Activated CD4-positive, alpha-beta T cell treated with anti-CD3 and anti-CD28 coated beads for 36 hours (primary cell): ENCODE measurements at regions not wholly inside any gene's neighbourhood (a gene's known extent, or its start where the extent isn't known, plus 50 kb on each side); places are given as distances from the start of the nearest gene placed in this dataset.

Experiments used
- ATAC-seq: fragments of 200-7000 bp; cut with Tn5 transposase; one replicate; pipeline ENCODE4 v1.10.0; 2021; ENCODE audit warnings: mild to moderate bottlenecking, moderate library complexity
- CTCF ChIA-PET: fragments of 350-600 bp; sonication (Branson Sonifier 250); formaldehyde crosslinking; loops from one replicate; lab custom pipeline; 2021; ENCODE audit warnings: antibody characterized with exemption; lab: Charles Lee
- POLR2A ChIA-PET: fragments of 350-600 bp; sonication (Branson Sonifier 250); formaldehyde crosslinking; loops from one replicate; lab custom pipeline; 2021; ENCODE audit warnings: antibody characterized with exemption, inconsistent platforms; lab: Charles Lee
- DNase-seq: peaks from one replicate; pipeline ENCODE4 v3.0.0-alpha.2; 2020
- H3K27ac Mint-ChIP-seq: one replicate; pipeline ENCODE4 v1.8.0; 2021; ENCODE audit warnings: mixed read lengths
- H3K27me3 Mint-ChIP-seq: one replicate; pipeline ENCODE4 v1.8.0; 2021; ENCODE audit warnings: mixed read lengths
- H3K36me3 Mint-ChIP-seq: one replicate; pipeline ENCODE4 v1.8.0; 2021; ENCODE audit warnings: low read depth, mixed read lengths
- H3K4me1 Mint-ChIP-seq: one replicate; pipeline ENCODE4 v1.8.0; 2021; ENCODE audit warnings: mixed read lengths
- H3K4me3 Mint-ChIP-seq: one replicate; pipeline ENCODE4 v1.8.0; 2021; ENCODE audit warnings: mild to moderate bottlenecking, moderate library complexity, mixed read lengths
- H3K9me3 Mint-ChIP-seq: one replicate; pipeline ENCODE4 v1.8.0; 2021; ENCODE audit warnings: low read depth, mixed read lengths
- intact Hi-C, 2 experiments: fragments of 100-400 bp; cut with DNase I in 1 of 2; cut with micrococcal nuclease in 1 of 2; formaldehyde crosslinking; loops; one replicate each; pipeline versions ENCODE4 v1.14.2 to v1.15.1; 2022 to 2024; cut with DNase I, micrococcal nuclease

- Mint-ChIP-seq H3K27ac (no peak overlapping the region), H3K27me3 (peaks cover 14% of the 10 kb centered on the region), H3K36me3 (no peaks in the 10 kb centered on the region), H3K9me3 (peaks cover 2% of the 10 kb centered on the region), H3K4me1 (no peaks in the 10 kb centered on the region), H3K4me3 (no peak overlapping the region)
- DNase-seq (no peak), ATAC-seq (no peak)
- POLR2A ChIA-PET = no interaction called here
- intact Hi-C loops = no loop called here
- CTCF ChIA-PET = interaction anchor here (0.6 kb wide), 2 partner anchors 63 to 523 kb away, joined by 3 read pairs; no protein-coding TSS in a partner anchor
Measured at GRCh38 chr10:70967591-70968587, 79.5 kb upstream of the PCBD1 start.

- Mint-ChIP-seq H3K9me3 (peaks cover 2% of the 10 kb centered on the region), H3K27me3 (peaks cover 16% of the 10 kb centered on the region), H3K36me3 (no peaks in the 10 kb centered on the region), H3K4me1 (no peaks in the 10 kb centered on the region), H3K4me3 (no peak overlapping the region), H3K27ac (no peak overlapping the region)
- ATAC-seq (no peak), DNase-seq (no peak)
- CTCF ChIA-PET = interaction anchor here (0.6 kb wide), 1 partner anchor 15 kb away, joined by 3 read pairs; no protein-coding TSS in a partner anchor
- intact Hi-C loops = no loop called here
- POLR2A ChIA-PET = no interaction called here
Measured at GRCh38 chr10:70969188-70969587, 80.8 kb upstream of the PCBD1 start.

- peaks cover 18% of the 10 kb centered on the region for H3K27me3 Mint-ChIP-seq
- no peak overlapping the region for H3K4me3 Mint-ChIP-seq
- H3K36me3 Mint-ChIP-seq = no peaks in the 10 kb centered on the region
- ChIA-PET POLR2A (no interaction called here), CTCF (no interaction called here)
- peaks cover 2% of the 10 kb centered on the region for H3K9me3 Mint-ChIP-seq
- intact Hi-C loops = no loop called here
- no peaks in the 10 kb centered on the region for H3K4me1 Mint-ChIP-seq
- ATAC-seq (no peak), DNase-seq (no peak)
- H3K27ac Mint-ChIP-seq = no peak overlapping the region
Measured at GRCh38 chr10:70970830-70971229, 82.5 kb upstream of the PCBD1 start.

- CTCF ChIA-PET = interaction anchor here (0.6 kb wide), 1 partner anchor 291 kb away, joined by 3 read pairs; no protein-coding TSS in a partner anchor
- DNase-seq (no peak), ATAC-seq (no peak)
- POLR2A ChIA-PET = no interaction called here
- Mint-ChIP-seq H3K4me1 (no peaks in the 10 kb centered on the region), H3K27ac (no peak overlapping the region), H3K4me3 (no peak overlapping the region), H3K9me3 (peaks cover 2% of the 10 kb centered on the region), H3K36me3 (no peaks in the 10 kb centered on the region), H3K27me3 (peaks cover 18% of the 10 kb centered on the region)
- intact Hi-C loops = no loop called here
Measured at GRCh38 chr10:70973275-70973674, 84.9 kb upstream of the PCBD1 start.

- DNase-seq = peak; percentile 33
- POLR2A ChIA-PET = no interaction called here
- ATAC-seq = peak; percentile 76
Measured at GRCh38 chr10:70974351-70974901, 86.1 kb upstream of the PCBD1 start.

GRCh38 chr10:70974920-70975319 is 86.6 kb upstream of the PCBD1 start:
- H3K36me3 Mint-ChIP-seq = no peaks in the 10 kb centered on the region
- DNase-seq = no peak
- peaks cover 2% of the 10 kb centered on the region for H3K9me3 Mint-ChIP-seq
- H3K4me1 Mint-ChIP-seq = no peaks in the 10 kb centered on the region
- no peak overlapping the region for H3K27ac Mint-ChIP-seq
- no peak overlapping the region for H3K4me3 Mint-ChIP-seq
- peaks cover 18% of the 10 kb centered on the region for H3K27me3 Mint-ChIP-seq
- ChIA-PET CTCF (no interaction called here), POLR2A (no interaction called here)
- no peak for ATAC-seq
- intact Hi-C loops = no loop called here

More at GRCh38 chr10:70974351-70974901, 86.1 kb upstream of the PCBD1 start:
- intact Hi-C loops = no loop called here
- no peak overlapping the region for H3K27ac Mint-ChIP-seq
- H3K27me3 Mint-ChIP-seq = peaks cover 18% of the 10 kb centered on the region
- no peak overlapping the region for H3K4me3 Mint-ChIP-seq
- no peaks in the 10 kb centered on the region for H3K36me3 Mint-ChIP-seq
- CTCF ChIA-PET = no interaction called here
- peaks cover 2% of the 10 kb centered on the region for H3K9me3 Mint-ChIP-seq
- no peaks in the 10 kb centered on the region for H3K4me1 Mint-ChIP-seq

- H3K27me3 Mint-ChIP-seq = peaks cover 10% of the 10 kb centered on the region
- CTCF ChIA-PET = no interaction called here
- no peaks in the 10 kb centered on the region for H3K4me1 Mint-ChIP-seq
Measured at GRCh38 chr10:70976063-70976695, 87.8 kb upstream of the PCBD1 start.

GRCh38 chr10:70977625-70978024 is 89.3 kb upstream of the PCBD1 start:
- Mint-ChIP-seq H3K27me3 (peaks cover 5% of the 10 kb centered on the region), H3K4me3 (no peak overlapping the region), H3K9me3 (no peaks in the 10 kb centered on the region), H3K4me1 (peaks cover 4% of the 10 kb centered on the region), H3K36me3 (no peaks in the 10 kb centered on the region), H3K27ac (no peak overlapping the region)
- intact Hi-C loops = no loop called here
- POLR2A ChIA-PET = no interaction called here
- CTCF ChIA-PET = interaction anchor here (0.7 kb wide), 1 partner anchor 173 kb away, joined by 3 read pairs; no protein-coding TSS in a partner anchor
- DNase-seq = no peak
- no peak for ATAC-seq

More at GRCh38 chr10:70976063-70976695, 87.8 kb upstream of the PCBD1 start:
- no peak for DNase-seq
- H3K36me3 Mint-ChIP-seq = no peaks in the 10 kb centered on the region
- H3K27ac Mint-ChIP-seq = no peak overlapping the region
- ATAC-seq = no peak
- intact Hi-C loops = no loop called here
- peaks cover 1% of the 10 kb centered on the region for H3K9me3 Mint-ChIP-seq
- no peak overlapping the region for H3K4me3 Mint-ChIP-seq
- POLR2A ChIA-PET = no interaction called here

GRCh38 chr10:70978181-70978580 is 89.8 kb upstream of the PCBD1 start:
- no peaks in the 10 kb centered on the region for H3K9me3 Mint-ChIP-seq
- ChIA-PET CTCF (interaction anchor here (0.7 kb wide), 2 partner anchors 174 to 314 kb away, joined by 3 to 4 read pairs; no protein-coding TSS in a partner anchor), POLR2A (no interaction called here)
- H3K27me3 Mint-ChIP-seq = peaks cover 4% of the 10 kb centered on the region
- intact Hi-C loops = no loop called here
- ATAC-seq (no peak), DNase-seq (no peak)
- H3K36me3 Mint-ChIP-seq = no peaks in the 10 kb centered on the region
- no peak overlapping the region for H3K4me3 Mint-ChIP-seq
- H3K4me1 Mint-ChIP-seq = peaks cover 6% of the 10 kb centered on the region
- H3K27ac Mint-ChIP-seq = no peak overlapping the region

GRCh38 chr10:70978816-70979480 is 90.6 kb upstream of the PCBD1 start:
- DNase-seq (no peak), ATAC-seq (no peak)
- Mint-ChIP-seq H3K27ac (no peak overlapping the region), H3K36me3 (no peaks in the 10 kb centered on the region), H3K9me3 (no peaks in the 10 kb centered on the region), H3K27me3 (peaks cover 2% of the 10 kb centered on the region), H3K4me3 (no peak overlapping the region), H3K4me1 (peaks cover 6% of the 10 kb centered on the region)
- intact Hi-C loops = no loop called here
- CTCF ChIA-PET = interaction anchor here (0.7 kb wide), 1 partner anchor 313 kb away, joined by 4 read pairs; no protein-coding TSS in a partner anchor
- POLR2A ChIA-PET = no interaction called here

- ATAC-seq = no peak
- Mint-ChIP-seq H3K27me3 (no peaks in the 10 kb centered on the region), H3K36me3 (no peaks in the 10 kb centered on the region), H3K9me3 (no peaks in the 10 kb centered on the region), H3K4me3 (no peak overlapping the region), H3K27ac (no peak overlapping the region), H3K4me1 (peaks cover 6% of the 10 kb centered on the region)
- intact Hi-C loops = no loop called here
- ChIA-PET CTCF (no interaction called here), POLR2A (no interaction called here)
- no peak for DNase-seq
Measured at GRCh38 chr10:70980687-70981086, 92.3 kb upstream of the PCBD1 start.
